ENCODE measurements at regions not wholly inside any gene's neighbourhood (a gene's known extent, or its start where the extent isn't known, plus 50 kb on each side); places are given as distances from the start of the nearest gene placed in this dataset.

DNA sequence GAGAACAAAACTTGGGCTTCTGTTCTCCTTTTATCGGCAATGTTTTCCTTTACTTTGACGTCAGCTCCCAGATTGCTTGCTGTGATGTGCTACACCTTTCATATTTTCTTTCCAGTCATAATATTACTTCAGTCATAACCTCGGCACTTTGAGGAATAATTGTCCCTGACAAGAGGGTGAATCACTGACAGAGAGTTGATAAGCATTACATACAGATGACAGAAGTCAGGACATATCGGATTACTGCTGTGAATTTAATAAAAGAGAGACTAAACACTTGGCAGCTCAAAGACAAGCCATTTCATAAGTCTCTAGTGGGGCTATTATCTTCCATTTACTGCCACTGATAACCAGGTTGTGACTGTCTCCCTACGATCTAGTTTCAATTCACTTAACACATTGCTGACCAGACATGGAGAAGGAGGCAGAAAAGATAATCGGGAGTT lies 362.1 kb upstream of the ARRDC4 start:
- TF ChIP-seq CREM (IDR thresholded peaks at IDR 0.05), result no peak
- no peak for TF ChIP-seq CREM (CRISPR knock-in tag; IDR thresholded peaks at IDR 0.05)
- TF ChIP-seq JUN (CRISPR knock-in tag; IDR thresholded peaks at IDR 0.05), result no peak
- no peak for TF ChIP-seq ZKSCAN8 (CRISPR knock-in tag; IDR thresholded peaks at IDR 0.05; ENCODE audit: borderline replicate concordance)
- no peak for TF ChIP-seq PTBP1 (IDR thresholded peaks at IDR 0.05; ENCODE audit: low read depth, low read length, poor library complexity, severe bottlenecking)
- TF ChIP-seq FOXM1 (CRISPR knock-in tag; IDR thresholded peaks at IDR 0.05), result no peak
- no peak for TF ChIP-seq KLF9 (CRISPR knock-in tag; IDR thresholded peaks at IDR 0.05; ENCODE audit: low read depth)
- TF ChIP-seq, protein P1, sequence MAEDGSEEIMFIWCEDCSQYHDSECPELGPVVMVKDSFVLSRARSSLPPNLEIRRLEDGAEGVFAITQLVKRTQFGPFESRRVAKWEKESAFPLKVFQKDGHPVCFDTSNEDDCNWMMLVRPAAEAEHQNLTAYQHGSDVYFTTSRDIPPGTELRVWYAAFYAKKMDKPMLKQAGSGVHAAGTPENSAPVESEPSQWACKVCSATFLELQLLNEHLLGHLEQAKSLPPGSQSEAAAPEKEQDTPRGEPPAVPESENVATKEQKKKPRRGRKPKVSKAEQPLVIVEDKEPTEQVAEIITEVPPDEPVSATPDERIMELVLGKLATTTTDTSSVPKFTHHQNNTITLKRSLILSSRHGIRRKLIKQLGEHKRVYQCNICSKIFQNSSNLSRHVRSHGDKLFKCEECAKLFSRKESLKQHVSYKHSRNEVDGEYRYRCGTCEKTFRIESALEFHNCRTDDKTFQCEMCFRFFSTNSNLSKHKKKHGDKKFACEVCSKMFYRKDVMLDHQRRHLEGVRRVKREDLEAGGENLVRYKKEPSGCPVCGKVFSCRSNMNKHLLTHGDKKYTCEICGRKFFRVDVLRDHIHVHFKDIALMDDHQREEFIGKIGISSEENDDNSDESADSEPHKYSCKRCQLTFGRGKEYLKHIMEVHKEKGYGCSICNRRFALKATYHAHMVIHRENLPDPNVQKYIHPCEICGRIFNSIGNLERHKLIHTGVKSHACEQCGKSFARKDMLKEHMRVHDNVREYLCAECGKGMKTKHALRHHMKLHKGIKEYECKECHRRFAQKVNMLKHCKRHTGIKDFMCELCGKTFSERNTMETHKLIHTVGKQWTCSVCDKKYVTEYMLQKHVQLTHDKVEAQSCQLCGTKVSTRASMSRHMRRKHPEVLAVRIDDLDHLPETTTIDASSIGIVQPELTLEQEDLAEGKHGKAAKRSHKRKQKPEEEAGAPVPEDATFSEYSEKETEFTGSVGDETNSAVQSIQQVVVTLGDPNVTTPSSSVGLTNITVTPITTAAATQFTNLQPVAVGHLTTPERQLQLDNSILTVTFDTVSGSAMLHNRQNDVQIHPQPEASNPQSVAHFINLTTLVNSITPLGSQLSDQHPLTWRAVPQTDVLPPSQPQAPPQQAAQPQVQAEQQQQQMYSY (CRISPR knock-in tag; IDR thresholded peaks at IDR 0.05), result no peak
- TF ChIP-seq SNAPC2 (CRISPR knock-in tag; IDR thresholded peaks at IDR 0.05), result no peak
- TF ChIP-seq, protein P2, sequence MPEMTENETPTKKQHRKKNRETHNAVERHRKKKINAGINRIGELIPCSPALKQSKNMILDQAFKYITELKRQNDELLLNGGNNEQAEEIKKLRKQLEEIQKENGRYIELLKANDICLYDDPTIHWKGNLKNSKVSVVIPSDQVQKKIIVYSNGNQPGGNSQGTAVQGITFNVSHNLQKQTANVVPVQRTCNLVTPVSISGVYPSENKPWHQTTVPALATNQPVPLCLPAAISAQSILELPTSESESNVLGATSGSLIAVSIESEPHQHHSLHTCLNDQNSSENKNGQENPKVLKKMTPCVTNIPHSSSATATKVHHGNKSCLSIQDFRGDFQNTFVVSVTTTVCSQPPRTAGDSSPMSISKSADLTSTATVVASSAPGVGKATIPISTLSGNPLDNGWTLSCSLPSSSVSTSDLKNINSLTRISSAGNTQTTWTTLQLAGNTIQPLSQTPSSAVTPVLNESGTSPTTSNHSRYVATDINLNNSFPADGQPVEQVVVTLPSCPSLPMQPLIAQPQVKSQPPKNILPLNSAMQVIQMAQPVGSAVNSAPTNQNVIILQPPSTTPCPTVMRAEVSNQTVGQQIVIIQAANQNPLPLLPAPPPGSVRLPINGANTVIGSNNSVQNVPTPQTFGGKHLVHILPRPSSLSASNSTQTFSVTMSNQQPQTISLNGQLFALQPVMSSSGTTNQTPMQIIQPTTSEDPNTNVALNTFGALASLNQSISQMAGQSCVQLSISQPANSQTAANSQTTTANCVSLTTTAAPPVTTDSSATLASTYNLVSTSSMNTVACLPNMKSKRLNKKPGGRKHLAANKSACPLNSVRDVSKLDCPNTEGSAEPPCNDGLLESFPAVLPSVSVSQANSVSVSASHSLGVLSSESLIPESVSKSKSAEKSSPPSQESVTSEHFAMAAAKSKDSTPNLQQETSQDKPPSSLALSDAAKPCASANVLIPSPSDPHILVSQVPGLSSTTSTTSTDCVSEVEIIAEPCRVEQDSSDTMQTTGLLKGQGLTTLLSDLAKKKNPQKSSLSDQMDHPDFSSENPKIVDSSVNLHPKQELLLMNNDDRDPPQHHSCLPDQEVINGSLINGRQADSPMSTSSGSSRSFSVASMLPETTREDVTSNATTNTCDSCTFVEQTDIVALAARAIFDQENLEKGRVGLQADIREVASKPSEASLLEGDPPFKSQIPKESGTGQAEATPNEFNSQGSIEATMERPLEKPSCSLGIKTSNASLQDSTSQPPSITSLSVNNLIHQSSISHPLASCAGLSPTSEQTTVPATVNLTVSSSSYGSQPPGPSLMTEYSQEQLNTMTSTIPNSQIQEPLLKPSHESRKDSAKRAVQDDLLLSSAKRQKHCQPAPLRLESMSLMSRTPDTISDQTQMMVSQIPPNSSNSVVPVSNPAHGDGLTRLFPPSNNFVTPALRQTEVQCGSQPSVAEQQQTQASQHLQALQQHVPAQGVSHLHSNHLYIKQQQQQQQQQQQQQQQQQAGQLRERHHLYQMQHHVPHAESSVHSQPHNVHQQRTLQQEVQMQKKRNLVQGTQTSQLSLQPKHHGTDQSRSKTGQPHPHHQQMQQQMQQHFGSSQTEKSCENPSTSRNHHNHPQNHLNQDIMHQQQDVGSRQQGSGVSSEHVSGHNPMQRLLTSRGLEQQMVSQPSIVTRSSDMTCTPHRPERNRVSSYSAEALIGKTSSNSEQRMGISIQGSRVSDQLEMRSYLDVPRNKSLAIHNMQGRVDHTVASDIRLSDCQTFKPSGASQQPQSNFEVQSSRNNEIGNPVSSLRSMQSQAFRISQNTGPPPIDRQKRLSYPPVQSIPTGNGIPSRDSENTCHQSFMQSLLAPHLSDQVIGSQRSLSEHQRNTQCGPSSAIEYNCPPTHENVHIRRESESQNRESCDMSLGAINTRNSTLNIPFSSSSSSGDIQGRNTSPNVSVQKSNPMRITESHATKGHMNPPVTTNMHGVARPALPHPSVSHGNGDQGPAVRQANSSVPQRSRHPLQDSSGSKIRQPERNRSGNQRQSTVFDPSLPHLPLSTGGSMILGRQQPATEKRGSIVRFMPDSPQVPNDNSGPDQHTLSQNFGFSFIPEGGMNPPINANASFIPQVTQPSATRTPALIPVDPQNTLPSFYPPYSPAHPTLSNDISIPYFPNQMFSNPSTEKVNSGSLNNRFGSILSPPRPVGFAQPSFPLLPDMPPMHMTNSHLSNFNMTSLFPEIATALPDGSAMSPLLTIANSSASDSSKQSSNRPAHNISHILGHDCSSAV (CRISPR knock-in tag; IDR thresholded peaks at IDR 0.05; ENCODE audit: borderline replicate concordance), result no peak
- TF ChIP-seq MTF2 (CRISPR knock-in tag; IDR thresholded peaks at IDR 0.05; ENCODE audit: borderline replicate concordance), result no peak
- no peak for TF ChIP-seq TAF15 (IDR thresholded peaks at IDR 0.05; ENCODE audit: low read depth, low read length, poor library complexity, severe bottlenecking)
- no peak for FAIRE-seq
- whole genome bisulfite sequencing (ENCODE audit: low lambda C conversion rate), result 32% methylated on average over 6 of the region's 6 CpGs
- H3K9me3 ChIP-seq (ENCODE audit: low read length), result peaks cover 64% of the 10 kb centered on the region
- H3K79me2 ChIP-seq (ENCODE audit: insufficient read depth, low read length), result no peaks in the 10 kb centered on the region
- CTCF ChIA-PET (ENCODE audit: low intra/inter-chr PET ratio, low total read pairs), result no interaction called here
- no peak for DNase-seq (ENCODE audit: low spot score)
- H3K9ac ChIP-seq (ENCODE audit: insufficient read depth, low read depth, low read length), result no peak overlapping the region
- no peaks in the 10 kb centered on the region for H4K20me1 ChIP-seq (ENCODE audit: insufficient read depth, low read length)
- no peaks in the 10 kb centered on the region for H3K36me3 ChIP-seq (replicated peaks in 1 of 2; ENCODE audit: control insufficient read depth in 1 of 2, insufficient read depth in 2 of 2, low read length in 2 of 2)
- ATAC-seq, result no peak
- no peak overlapping the region for H3K27ac ChIP-seq (ENCODE audit: extremely low read length, insufficient read depth, low read length)
- H3K4me1 ChIP-seq (ENCODE audit: insufficient read depth, low read length), result no peaks in the 10 kb centered on the region
- no peak overlapping the region for H3K4me2 ChIP-seq (ENCODE audit: low read depth, low read length)
- no peak overlapping the region for H3K4me3 ChIP-seq (replicated peaks in 1 of 3; ENCODE audit: insufficient read depth in 1 of 3, low read depth in 2 of 3, low read length in 3 of 3)
- POLR2A ChIA-PET, result no interaction called here
- BruUV-seq (replicated peaks), result no TSS peak
- in situ Hi-C loops (cut with HindIII; ENCODE audit: extremely low pct_ligation_motif_present, low pct_unique_long_range_greater_than_20kb), result no loop called here
- no peaks in the 10 kb centered on the region; a peak in 1 of 5 replicates for H3K27me3 ChIP-seq (ENCODE audit: control insufficient read depth in 1 of 2, insufficient read depth in 2 of 2, low read length in 2 of 2)
- no peak overlapping the region for H2AFZ ChIP-seq (ENCODE audit: low read length)
- intact Hi-C loops (cut with micrococcal nuclease; ENCODE audit: unreplicated experiment), result no loop called here

Data from HepG2 (cell line).